ENCODE measurements at regions not wholly inside any gene's neighbourhood (a gene's known extent, or its start where the extent isn't known, plus 50 kb on each side); places are given as distances from the start of the nearest gene placed in this dataset.
"Not testable (repeated sequence)": the region's sequence is repeated elsewhere in the genome, so short reads cannot be mapped to it uniquely, and the experiment has no call there.

- no peak for DNase-seq (ENCODE audit: low read depth)
Measured at GRCh38 chr1:143698016-143698415, 273.8 kb downstream of the FAM72C start.

- no peak for DNase-seq (ENCODE audit: low read depth)
Measured at GRCh38 chr1:143694085-143694484, 277.7 kb downstream of the FAM72C start.

GRCh38 chr1:143691971-143692529, 279.7 kb downstream of the FAM72C start:
- no peak for DNase-seq (ENCODE audit: low read depth)

GRCh38 chr1:143691400-143691891, 280.3 kb downstream of the FAM72C start:
- DNase-seq (ENCODE audit: low read depth), result no peak

- DNase-seq (ENCODE audit: low read depth), result no peak
Measured at GRCh38 chr1:143689781-143690180, 282.0 kb downstream of the FAM72C start.

- no peak for DNase-seq (ENCODE audit: low read depth)
Measured at GRCh38 chr1:143680304-143680703, 291.5 kb downstream of the FAM72C start.

- DNase-seq (ENCODE audit: low read depth), result no peak
Measured at GRCh38 chr1:143672983-143673382, 298.8 kb downstream of the FAM72C start.

GRCh38 chr1:143667730-143668129, 304.1 kb downstream of the FAM72C start:
- no peak for DNase-seq (ENCODE audit: low read depth)

- no peak for DNase-seq (ENCODE audit: low read depth)
Measured at GRCh38 chr1:143666851-143667250, 304.9 kb downstream of the FAM72C start.

- DNase-seq (ENCODE audit: low read depth), result no peak
Measured at GRCh38 chr1:143665606-143666005, 306.2 kb downstream of the FAM72C start.

GRCh38 chr1:143663056-143663455, 308.7 kb downstream of the FAM72C start:
- not testable (repeated sequence) for DNase-seq (ENCODE audit: low read depth)

- DNase-seq (ENCODE audit: low read depth), result no peak
Measured at GRCh38 chr1:143661418-143662101, 310.2 kb downstream of the FAM72C start.

- DNase-seq (ENCODE audit: low read depth), result no peak
Measured at GRCh38 chr1:143660354-143660941, 311.3 kb downstream of the FAM72C start.

- DNase-seq (ENCODE audit: low read depth), result no peak
Measured at GRCh38 chr1:143653429-143653802, 318.4 kb downstream of the FAM72C start.

- no peak for DNase-seq (ENCODE audit: low read depth)
Measured at GRCh38 chr1:143652744-143653428, 318.9 kb downstream of the FAM72C start.

- DNase-seq (ENCODE audit: low read depth), result no peak
Measured at GRCh38 chr1:143652187-143652586, 319.6 kb downstream of the FAM72C start.

GRCh38 chr1:143651350-143651992, 320.3 kb downstream of the FAM72C start:
- DNase-seq (ENCODE audit: low read depth), result no peak

- DNase-seq (ENCODE audit: low read depth), result not testable (repeated sequence)
Measured at GRCh38 chr1:143644035-143644434, 327.8 kb downstream of the FAM72C start.

- DNase-seq (ENCODE audit: low read depth), result no peak
Measured at GRCh38 chr1:143643148-143643885, 328.5 kb downstream of the FAM72C start.

- DNase-seq (ENCODE audit: low read depth), result no peak
Measured at GRCh38 chr1:143625886-143626285, 345.9 kb downstream of the FAM72C start.

- DNase-seq (ENCODE audit: low read depth), result no peak
Measured at GRCh38 chr1:143619851-143620250, 351.9 kb downstream of the FAM72C start.

GRCh38 chr1:143611159-143611558, 360.6 kb downstream of the FAM72C start:
- no peak for DNase-seq (ENCODE audit: low read depth)

Measured in stromal cell of bone marrow (primary cell).